GM19351 (cell line): ENCODE measurements at regions not wholly inside any gene's neighbourhood (a gene's known extent, or its start where the extent isn't known, plus 50 kb on each side); places are given as distances from the start of the nearest gene placed in this dataset.
A peak's percentile ranks its signal among the peaks of the same experiment; 100 is the strongest.
"Not testable (repeated sequence)": the region's sequence is repeated elsewhere in the genome, so short reads cannot be mapped to it uniquely, and the experiment has no call there.

Source experiments
- ATAC-seq: cut with Tn5 transposase; IDR thresholded peaks from one replicate; pipeline ENCODE4 v1.9.1; 2021; ENCODE audit warnings: mild to moderate bottlenecking, moderate library complexity; ENCODE audit not compliant: unreplicated experiment

DNA sequence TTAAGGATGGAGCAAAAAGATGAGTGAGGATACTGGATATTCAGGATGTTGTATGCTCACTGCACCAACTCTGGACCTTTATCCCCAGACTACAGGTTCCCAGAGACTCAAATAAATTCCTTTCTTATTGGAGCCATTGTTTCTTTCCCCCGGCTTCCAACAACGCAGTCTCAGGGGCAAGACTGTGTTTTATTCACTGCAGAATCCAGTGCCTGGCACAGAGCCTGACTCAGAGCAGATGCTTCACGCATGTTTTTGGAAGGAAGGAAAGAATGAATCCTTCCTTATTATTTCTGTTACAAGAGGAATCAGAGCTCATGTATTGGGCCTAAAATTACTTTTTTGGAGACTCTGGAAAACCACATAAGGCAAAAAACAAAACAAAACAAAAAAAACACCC lies 96.0 kb upstream of the VGLL4 start:
- no peak for ATAC-seq

DNA sequence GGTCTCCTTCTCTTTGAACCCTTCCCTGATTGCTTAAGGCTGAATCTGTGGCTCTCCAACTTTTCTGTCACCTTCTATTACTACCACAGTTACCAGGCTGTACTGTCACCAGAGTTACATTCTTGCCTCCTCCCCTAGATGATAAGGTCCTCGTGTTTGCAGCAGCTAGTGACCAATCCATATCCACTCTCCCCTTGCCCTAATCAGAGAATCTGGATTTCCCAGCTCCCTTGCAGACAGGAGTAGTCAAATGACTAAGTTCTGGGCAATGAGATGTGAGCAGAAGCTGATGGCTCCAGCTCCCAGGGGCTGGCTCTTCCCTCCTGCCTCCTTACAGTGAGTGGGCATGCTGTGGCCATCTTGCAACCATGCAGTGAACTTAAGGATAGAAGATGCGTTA lies 95.4 kb upstream of the VGLL4 start:
- no peak for ATAC-seq

DNA sequence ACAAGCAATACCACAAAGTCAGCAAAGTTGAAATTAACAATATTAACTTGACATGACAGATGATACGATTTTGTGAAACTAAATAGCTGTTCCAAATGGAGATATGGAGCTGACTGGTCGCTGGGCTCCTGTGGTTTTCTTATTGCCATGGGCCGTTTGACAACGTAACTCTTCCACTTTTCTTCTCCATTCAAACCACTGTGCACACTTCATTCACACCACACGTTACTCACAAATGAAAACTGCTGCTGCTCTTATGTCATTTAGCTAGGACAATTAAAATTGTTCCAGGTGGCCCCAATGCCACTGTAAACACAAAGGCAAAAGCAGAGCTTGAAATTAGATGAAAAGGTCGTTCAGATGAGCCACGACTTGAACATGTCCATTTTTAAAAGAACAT lies 94.0 kb upstream of the VGLL4 start:
- no peak for ATAC-seq

DNA sequence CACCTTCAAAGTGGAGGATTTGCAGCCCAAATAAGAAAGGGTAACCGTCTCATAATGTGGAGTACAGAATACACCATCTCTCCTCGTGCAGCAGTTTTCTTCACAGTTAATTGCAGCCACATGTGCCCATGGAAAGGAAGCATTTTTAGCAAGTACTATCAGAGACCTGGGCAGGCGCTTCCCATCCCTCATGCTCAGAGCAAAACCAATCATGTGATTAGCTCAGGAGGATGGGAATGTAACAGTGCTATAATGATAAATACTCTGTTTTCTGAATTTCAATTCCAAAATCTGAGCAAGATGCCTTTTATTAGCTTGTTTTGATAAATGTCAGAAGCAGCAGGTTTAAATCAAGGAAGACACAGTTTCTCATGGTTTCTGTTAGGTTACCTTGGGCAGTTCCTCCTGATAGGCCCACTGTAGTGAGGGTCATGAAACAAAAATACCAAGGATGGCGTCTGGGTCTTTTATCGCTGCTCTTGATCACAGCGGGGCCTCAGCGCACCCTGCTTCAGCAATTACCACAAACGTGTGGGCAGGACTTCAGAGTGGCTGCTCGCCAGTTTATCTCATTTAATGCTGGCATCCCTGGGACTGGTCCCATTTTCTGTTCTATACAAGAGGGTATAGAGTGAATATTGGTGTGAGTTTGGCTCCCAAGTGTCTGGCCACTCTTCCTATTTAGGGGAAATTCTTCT lies 92.6 kb upstream of the VGLL4 start:
- ATAC-seq: no peak

DNA sequence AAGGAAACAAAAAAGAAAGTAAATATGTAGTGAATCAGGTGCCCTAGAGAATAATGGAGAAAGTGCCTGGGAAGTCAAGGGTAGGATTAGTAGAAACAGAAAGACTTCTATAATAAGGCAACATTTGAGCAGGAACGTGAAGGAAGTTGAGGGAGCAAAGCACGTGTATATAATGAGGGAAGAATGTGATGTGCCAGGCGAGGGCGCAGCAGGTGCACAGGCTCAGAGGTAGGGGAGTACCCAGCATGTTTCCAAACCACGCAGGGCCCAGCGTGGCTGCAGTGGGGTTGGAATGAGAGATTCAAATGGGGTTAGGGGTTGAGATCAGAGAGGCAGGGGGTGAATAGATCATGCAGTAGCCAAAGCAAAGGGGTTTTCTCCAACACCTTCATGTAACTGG lies 91.9 kb upstream of the VGLL4 start:
- no peak for ATAC-seq

DNA sequence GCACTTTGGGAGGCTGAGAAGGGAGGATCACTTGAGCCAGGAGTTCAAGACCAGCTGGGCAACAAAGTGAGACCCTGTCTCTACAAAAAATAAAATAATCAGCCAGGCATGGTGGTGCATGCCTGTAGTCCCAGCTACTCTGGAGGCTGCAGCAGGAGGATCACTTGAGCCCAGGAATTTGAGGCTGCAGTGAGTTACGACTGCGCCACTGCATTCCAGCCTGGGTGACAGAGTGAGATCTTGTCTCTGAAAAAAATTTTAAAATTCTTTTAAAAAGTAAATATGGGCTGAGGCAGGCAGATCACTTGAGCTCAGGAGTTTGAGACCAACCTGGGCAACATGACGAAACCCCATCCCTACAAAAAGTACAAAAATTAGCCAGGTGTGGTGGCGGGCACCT lies 91.4 kb upstream of the VGLL4 start:
- not testable (repeated sequence) for ATAC-seq

DNA sequence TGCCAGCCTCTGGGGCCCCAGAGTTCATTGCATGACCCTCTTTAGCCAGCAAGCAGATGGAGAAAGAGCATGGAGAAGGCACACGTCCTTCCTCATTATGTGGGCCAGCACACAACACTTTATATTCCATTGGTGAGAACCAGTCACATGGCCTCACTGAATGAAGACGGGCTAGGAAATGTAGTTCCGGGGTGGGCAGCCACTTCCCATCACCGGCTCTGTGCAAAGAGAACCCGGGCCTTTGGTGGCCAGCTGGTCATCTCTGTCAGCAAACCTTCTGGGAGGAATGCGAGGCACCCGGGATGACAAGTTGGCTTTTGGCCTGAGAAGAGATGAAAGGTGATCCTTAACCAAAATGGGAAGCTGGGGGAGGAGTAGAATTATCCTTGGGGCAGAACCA lies 90.2 kb upstream of the VGLL4 start:
- no peak for ATAC-seq

DNA sequence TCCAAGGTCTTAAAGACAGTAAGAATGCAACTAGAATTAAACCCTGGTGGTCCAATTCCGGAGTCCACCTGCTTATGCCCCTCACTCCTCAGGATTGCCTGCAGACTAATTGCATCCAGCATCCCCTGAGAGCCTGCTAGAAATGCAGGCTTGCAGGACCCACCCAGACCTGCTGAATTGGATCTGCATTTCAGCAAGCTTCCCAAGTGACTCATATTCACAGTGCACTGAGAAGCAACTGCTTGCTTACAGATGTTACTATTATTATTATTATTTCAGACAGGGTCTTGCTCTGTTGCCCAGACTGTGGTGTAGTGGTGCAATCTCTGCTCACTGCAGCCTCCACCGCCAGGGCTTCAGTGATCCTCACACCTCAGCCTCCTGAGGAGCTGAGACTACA lies 83.5 kb upstream of the VGLL4 start:
- ATAC-seq: no peak

DNA sequence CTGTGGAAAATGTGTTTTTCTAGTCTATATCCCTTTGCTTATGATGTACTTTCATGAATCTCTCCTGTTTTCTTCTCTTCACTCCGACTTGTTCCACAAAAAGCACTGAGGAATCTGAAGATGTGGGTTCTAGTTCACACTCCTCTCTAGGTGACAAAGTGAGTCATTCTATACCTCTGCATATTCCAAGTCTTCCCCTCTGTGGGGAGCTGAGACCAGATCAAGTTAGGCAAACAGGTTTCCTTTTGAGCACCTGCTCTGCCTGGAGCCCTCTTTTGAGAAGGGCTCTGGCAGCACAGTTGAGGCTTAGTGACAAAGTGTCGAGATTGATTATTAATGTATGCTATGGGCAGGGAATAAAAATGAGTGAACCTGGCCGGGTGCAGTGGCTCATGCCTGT lies 82.4 kb upstream of the VGLL4 start:
- no peak for ATAC-seq

DNA sequence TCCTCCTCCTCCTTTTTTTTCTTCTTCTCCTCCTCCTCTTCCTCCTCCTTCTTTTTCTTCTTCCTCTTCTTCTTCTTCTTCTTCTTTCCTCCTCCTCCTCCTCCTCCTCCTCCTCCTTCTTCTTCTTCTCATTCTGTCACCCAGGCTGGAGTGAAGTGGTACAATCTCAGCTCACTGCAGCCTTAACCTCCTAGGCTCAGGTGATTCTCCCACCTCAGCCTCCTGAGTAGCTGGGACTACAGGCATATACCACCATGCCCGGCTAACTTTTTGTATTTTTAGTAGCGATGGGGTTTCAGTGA lies 81.6 kb upstream of the VGLL4 start:
- not testable (repeated sequence) for ATAC-seq

DNA sequence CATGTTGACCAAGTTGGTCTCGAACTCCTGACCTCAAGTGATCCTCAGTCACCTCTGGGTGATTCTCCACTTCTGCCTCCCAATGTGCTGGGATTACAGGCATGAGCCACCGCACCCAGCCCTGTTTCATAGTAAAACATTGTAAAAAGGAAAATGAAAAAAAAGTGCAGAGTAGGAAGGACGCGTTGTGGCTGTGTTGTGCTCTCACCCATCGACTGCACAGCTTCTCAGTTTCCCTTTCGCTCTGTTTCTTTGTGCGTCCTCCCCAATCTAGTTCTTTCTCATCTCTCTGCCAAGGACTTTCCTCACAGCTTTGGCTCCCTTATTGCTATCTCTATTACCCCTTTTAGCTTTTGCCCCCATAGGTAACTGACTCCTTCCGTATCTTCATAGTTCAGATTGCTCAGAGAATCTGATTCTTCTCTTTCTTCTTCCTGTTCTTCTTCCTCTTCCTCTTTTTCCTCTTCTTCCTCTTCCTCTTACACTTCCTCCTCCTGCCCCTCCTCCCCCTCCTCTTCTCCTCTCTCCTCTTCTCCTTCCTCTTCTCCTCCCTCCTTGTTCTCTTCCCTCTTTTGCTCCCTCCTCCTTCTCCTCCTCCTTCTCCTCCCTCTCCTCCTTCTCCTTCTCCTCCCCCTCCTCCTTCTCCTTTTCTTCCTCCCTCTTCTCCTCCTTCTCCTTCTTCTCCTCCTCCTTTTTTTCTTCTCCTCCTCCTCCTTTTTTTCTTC lies 81.1 kb upstream of the VGLL4 start:
- peak; percentile 62 for ATAC-seq

DNA sequence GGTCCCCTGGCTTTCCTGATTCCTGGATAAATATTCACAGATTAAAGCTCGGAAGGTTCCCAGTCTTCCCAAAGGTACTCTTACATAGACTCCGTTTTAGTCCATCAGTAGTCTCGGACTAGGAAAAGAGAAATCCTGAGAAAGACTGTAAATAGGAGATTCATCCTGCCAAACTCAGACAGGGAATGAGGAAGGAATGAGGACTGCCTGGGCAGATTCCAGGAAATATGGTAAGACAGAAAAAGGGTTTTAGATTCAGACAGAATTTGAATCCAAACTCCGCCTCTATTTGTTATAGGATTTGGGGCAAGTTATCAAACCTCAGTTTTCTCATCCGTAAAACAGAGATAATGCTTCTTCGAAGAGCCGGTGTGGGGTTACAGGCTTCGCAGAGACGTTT lies 77.8 kb upstream of the VGLL4 start:
- ATAC-seq: no peak

DNA sequence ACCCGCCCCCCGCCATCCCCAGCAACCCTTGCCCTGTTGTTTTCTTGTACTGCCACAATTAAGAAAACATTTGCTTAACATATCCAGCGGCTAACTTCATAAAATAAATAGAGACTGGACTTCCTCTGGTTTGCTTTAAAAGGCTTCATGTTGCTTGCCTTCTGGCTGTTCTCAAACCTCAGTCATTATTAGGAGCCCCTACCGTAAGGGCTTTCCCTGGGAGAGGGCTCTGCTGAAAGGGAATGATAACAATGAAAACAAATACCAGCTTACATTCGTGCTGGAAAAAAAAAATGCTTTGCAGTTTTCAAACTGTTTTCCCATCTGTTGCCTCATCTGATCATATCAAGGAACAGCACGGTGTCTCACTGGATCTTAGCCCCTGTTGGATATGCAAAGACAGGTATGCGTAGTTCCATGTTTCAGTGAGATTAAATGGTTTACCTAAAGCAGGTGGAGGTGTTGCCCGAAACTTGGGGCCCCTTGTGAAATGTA lies 77.2 kb upstream of the VGLL4 start:
- no peak for ATAC-seq

DNA sequence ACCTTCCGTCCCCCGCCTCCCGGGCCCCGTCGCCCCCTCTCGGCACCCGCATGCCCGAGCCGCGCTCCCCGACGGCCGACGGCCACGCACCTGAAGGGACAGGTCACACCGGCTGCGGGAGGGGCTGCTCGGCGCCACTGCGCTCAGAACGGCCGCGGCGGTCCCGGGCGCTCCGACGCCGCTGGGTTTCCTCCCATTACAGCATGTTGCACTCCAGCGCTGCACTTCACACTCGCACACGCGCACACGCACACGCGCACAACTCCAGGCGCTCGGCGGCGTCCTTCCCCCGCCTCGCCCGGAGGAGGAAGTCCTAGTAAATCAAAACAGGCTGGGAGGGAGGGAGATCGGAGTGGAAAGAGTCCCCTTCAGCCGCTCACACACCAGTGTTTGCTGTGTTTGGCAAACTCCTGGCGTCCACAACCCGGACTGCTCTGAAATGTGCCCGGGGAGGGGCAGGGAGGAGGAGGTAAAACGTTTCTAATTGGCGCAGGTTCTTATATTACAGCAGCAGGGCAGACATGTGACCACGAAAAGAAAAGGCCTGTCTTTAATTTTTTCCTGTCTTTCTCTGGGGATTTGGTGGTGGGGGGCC lies 76.7 kb upstream of the VGLL4 start:
- ATAC-seq: peak; percentile 38

DNA sequence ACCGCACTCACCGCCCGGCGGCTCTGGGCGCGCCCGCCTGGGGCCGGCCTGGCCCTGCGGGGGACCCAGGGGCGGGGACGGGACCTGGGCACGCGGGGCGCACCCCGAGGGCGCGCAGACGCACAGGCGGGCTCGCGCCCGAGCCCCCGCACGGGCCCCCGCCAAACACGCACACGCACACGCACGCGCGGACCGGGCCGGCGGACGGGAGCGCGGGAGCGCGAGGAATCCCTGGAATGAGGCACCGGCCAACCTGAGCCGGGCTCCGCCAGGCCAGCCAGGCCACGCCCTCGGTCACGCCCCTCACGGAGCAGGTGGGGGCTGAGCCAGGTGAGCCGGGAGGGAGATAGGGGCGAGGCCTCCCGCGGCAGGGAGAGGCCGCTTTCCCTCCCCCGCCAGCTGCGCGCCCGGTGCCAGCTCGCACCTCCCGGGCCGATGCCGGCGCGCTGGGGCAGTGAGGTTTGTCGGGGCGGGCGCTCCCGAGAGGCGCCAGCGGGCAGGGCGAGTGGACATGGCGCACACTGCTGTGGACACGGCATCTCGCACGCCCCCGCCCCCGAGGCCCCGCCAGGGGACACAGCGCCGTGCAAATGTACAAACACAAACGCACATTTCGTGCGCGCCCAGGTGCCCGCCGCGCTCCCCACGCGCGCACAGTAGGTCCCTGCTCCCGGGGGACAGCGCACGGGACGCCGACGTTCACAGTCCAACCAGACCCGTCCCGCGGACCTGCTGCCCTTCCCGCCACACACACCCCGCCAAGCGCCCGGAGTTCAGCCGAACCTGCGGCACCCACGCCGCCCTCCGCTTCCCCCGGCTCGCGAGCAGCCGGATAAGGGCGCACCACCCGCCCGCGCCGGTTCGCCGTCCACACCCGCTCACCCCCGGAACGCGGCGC lies 75.9 kb upstream of the VGLL4 start:
- ATAC-seq: peak; percentile 65

DNA sequence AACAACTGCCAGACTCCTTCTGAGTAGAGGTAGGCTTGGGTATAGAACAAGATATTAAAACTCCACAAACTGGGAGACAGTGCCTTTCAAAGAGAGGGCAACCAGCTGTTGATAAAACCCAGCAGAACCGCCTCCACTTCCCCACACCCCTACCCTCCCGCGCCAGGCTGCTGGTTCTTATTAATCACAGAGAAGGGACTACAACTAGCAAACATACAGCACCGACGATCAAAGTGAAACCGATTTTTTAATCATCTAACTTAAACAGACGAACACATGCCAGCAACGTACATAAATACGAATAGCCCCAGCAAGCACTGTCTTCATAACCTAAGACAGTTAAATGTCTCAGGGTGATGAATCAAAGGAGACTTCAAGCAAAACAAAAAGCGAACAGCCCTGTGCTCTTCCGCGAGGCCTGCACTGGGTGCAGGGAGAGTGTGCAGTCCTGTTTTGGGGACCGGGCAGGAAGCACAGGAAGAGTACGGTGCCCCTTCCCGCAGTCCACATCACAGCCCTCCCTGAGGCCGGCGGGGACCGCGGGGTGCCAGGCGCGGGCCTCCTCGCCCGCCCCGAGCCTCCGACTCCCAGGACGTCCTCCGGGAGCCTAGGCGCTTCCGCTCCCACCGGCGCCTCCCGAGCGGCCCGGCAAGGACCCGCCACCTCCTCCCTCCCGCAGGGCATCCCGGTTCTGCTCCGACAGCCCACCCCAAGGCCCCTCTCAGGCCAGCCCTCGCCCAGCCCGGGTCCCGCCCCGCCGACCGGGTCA lies 75.1 kb upstream of the VGLL4 start:
- ATAC-seq: peak; percentile 25

DNA sequence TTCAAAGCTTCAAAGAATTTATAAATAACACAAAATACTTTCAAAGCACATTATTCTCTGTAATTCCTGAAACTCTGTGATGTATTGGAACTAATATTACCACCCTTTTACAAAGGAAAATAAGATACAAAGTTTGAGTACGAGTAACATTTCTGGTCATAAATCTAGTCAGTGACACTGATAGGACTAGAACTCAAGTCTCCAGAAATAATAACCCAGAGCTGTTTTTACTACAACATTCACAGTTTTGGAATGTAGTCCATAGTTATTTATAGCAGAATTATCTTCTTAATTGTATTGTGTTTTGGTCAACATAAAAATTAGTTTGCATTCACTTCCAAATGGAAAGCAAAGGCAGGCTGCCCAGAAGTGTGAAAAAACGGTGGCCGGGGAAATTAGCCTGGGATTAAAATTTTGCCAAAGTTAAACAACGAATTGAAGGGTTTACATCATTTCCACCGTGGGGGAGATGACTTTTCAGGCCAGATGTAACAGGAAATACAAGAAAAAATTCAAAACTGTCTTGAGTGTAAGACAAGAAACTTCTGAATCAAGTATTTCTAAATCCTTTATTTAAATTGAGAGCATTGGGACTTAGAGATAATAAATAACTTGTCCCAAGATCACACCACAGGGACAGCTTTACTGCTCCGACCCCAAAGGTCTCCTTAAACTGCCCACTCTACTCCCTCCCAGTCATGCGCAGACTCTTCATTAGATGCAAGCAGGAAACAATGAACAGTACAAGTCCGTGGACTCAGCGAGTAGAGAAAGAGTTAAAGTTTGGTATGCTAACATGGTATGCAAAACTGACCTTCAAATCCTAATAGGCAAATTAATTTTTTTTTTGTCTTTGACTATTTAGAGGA lies 74.3 kb upstream of the VGLL4 start:
- ATAC-seq: peak; percentile 21

DNA sequence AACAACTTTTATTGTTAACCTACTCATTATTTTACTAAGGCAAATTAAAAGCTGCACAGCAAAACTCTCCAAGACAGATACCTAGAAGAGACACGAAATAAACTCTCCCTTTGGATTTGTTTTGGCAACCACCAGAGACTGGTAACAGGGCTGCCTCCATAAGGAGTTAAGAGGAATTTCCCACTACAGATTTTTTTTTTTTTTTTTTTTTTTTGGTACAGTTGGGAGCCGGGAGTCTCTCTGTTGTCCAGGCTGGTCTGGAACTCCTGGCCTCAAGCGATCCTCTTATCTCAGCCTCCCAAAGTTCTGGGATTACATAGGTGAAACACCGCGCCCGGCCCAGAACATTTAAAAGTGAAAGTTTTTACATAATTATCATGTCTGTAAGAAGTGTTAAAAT lies 73.6 kb upstream of the VGLL4 start:
- no peak for ATAC-seq

DNA sequence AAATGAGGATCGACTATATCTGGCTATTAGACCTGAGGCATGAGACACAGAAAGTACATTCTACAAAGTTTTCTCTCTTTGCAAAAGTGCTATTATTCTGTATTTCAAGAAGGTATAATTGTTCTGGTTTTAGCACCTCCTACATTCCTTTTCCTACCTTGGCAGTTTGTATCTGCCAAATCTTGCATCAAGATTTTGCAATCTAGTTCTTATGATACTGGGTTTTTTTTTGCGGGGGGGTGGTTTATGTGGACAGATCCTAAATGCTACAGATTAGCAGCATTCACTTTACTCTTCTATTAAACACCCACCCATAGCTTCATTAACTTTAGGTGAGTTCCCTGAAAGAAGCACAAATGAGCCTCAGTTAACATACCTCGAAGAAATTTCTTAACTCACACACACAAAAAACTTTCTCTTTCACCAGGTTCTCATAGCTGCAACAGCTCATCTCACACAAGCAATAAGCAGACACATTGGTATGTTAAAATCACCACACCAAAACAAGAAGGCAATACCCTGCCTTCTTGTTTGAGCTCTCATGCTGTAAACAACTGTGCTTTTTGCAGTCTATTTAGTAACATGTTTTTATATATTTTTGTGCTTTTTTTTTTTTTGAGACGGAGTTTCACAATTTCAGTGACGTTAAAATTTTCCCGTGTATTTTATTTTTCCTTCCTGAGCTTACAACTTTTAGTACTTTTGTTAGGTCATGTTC lies 73.0 kb upstream of the VGLL4 start:
- no peak for ATAC-seq
